ENCODE measurements at regions not wholly inside any gene's neighbourhood (a gene's known extent, or its start where the extent isn't known, plus 50 kb on each side); places are given as distances from the start of the nearest gene placed in this dataset.

GRCh38 chr15:62377736-62378480 lies 212.8 kb upstream of the C2CD4B start:
- DNase-seq = no peak

- DNase-seq = no peak
These were observed 213.8 kb upstream of the C2CD4B start for GRCh38 chr15:62378772-62379498.

GRCh38 chr15:62380011-62380410 lies 214.9 kb upstream of the C2CD4B start:
- no peak for DNase-seq

- no peak for DNase-seq
These were observed 217.0 kb upstream of the C2CD4B start for GRCh38 chr15:62382046-62382445.

GRCh38 chr15:62389885-62390790 lies 225.1 kb upstream of the C2CD4B start, which contains the start of gene TLN2:
TLN2 (plus strand) TSS chr15:62390550.
- DNase-seq = peak; percentile 71

GRCh38 chr15:62390791-62391640 lies 225.9 kb upstream of the C2CD4B start:
- DNase-seq = peak; percentile 61

GRCh38 chr15:62391641-62392262 lies 226.7 kb upstream of the C2CD4B start:
- peak; percentile 32 for DNase-seq

- DNase-seq = peak; percentile 6
These were observed 227.3 kb upstream of the C2CD4B start for GRCh38 chr15:62392376-62392775.

- no peak for DNase-seq
These were observed 228.1 kb upstream of the C2CD4B start for GRCh38 chr15:62393196-62393595.

GRCh38 chr15:62394079-62394478 lies 229.0 kb upstream of the C2CD4B start:
- no peak for DNase-seq

- no peak for DNase-seq
These were observed 235.7 kb upstream of the C2CD4B start for GRCh38 chr15:62400778-62401177.

- no peak for DNase-seq
These were observed 237.6 kb upstream of the C2CD4B start for GRCh38 chr15:62402687-62403086.

GRCh38 chr15:62403164-62403809 lies 238.2 kb upstream of the C2CD4B start:
- DNase-seq = no peak

- DNase-seq = no peak
These were observed 239.3 kb upstream of the C2CD4B start for GRCh38 chr15:62404194-62404985.

GRCh38 chr15:62406305-62406891 lies 241.3 kb upstream of the C2CD4B start:
- DNase-seq = no peak

GRCh38 chr15:62407216-62407615 lies 242.1 kb upstream of the C2CD4B start:
- DNase-seq = no peak

GRCh38 chr15:62407962-62408361 lies 242.9 kb upstream of the C2CD4B start:
- no peak for DNase-seq

GRCh38 chr15:62409466-62409865 lies 244.4 kb upstream of the C2CD4B start:
- no peak for DNase-seq

GRCh38 chr15:62412686-62413085 lies 247.6 kb upstream of the C2CD4B start:
- DNase-seq = no peak

- DNase-seq = no peak
These were observed 248.1 kb upstream of the C2CD4B start for GRCh38 chr15:62413153-62413552.

Measured in NCI-H526 treated with DMSO at 0.1 percent for 48 hours (cell line).